ENCODE measurements at regions not wholly inside any gene's neighbourhood (a gene's known extent, or its start where the extent isn't known, plus 50 kb on each side); places are given as distances from the start of the nearest gene placed in this dataset.

- Histone ChIP-seq H3K27ac (peak overlapping the region; percentile 92 to 100 (median 99)), H3K4me3 (no peak overlapping the region), H3K4me1 (replicated peaks in 1 of 2) (peaks cover 35 to 37% of the 10 kb centered on the region in 2 donors), H3K27me3 (no peaks in the 10 kb centered on the region), H3K36me3 (replicated peaks in 1 of 2) (no peaks in the 10 kb centered on the region), H3K9me3 (replicated peaks in 1 of 3) (no peaks in the 10 kb centered on the region)
- DNase-seq = peak; percentile 88 to 95 (median 94)
- TF ChIP-seq POLR2A (IDR thresholded peaks at IDR 0.05) (peak in 1 of 2 donors; percentile 63), CTCF (IDR thresholded peaks at IDR 0.05) (no peak)
- WGBS, 4 donors = 16 to 37% (median 22%) methylated on average over 4 to 11 of the region's 11 CpGs
- intact Hi-C loops (cut with DNase I) = loop anchor here in 1 of 2 donors (10.0 kb wide), 1 partner anchor 92 kb away; the partner anchor contains the start of gene ZMIZ1
Measured at GRCh38 chr10:78972160-78972946, 96.4 kb upstream of the ZMIZ1 start.

- TF ChIP-seq CTCF (IDR thresholded peaks at IDR 0.05) (peak in 3 of 6 experiments; percentile 12 to 25 (median 14)), POLR2A (IDR thresholded peaks at IDR 0.05) (peak; percentile 73 to 85)
- WGBS, 4 donors = 2 to 8% (median 3%) methylated on average over 7 to 48 of the region's 49 CpGs
- Histone ChIP-seq H3K27ac (peak overlapping the region; percentile 92 to 100 (median 99)), H3K36me3 (replicated peaks in 1 of 2) (no peaks in the 10 kb centered on the region), H3K9me3 (replicated peaks in 1 of 3) (no peaks in the 10 kb centered on the region), H3K4me3 (peak overlapping the region in 3 of 4 donors; percentile 4 to 52 (median 23)), H3K4me1 (replicated peaks in 1 of 2) (peaks cover 43% of the 10 kb centered on the region in 2 donors), H3K27me3 (no peaks in the 10 kb centered on the region)
- peak; percentile 81 to 95 (median 89) for DNase-seq
- intact Hi-C loops (cut with DNase I) = loop anchor here in 1 of 2 donors (10.0 kb wide), 1 partner anchor 92 kb away; the partner anchor contains the start of gene ZMIZ1
Measured at GRCh38 chr10:78972947-78973900, 95.5 kb upstream of the ZMIZ1 start.

- no peaks in the 10 kb centered on the region for H3K9me3 ChIP-seq (replicated peaks in 1 of 3)
- peak overlapping the region in 2 of 4 donors; percentile 23 to 52 for H3K4me3 ChIP-seq
- H3K36me3 ChIP-seq (replicated peaks in 1 of 2) = no peaks in the 10 kb centered on the region
- H3K4me1 ChIP-seq (replicated peaks in 1 of 2) = peaks cover 48 to 49% of the 10 kb centered on the region in 2 donors
- peak overlapping the region; percentile 92 to 100 (median 98) for H3K27ac ChIP-seq
- H3K27me3 ChIP-seq = no peaks in the 10 kb centered on the region
- TF ChIP-seq CTCF (IDR thresholded peaks at IDR 0.05) (peak in 2 of 6 experiments; percentile 10 to 12), POLR2A (IDR thresholded peaks at IDR 0.05) (no peak)
- 0 to 1% (median 0%) methylated on average over 9 to 42 of the region's 42 CpGs for WGBS, 4 donors
- intact Hi-C loops (cut with DNase I) = loop anchor here in 1 of 2 donors (10.0 kb wide), 1 partner anchor 91 kb away; the partner anchor contains the start of gene ZMIZ1
- DNase-seq = peak; percentile 82 to 92 (median 86)
Measured at GRCh38 chr10:78973901-78974616, 94.7 kb upstream of the ZMIZ1 start.
